ENCODE measurements at regions not wholly inside any gene's neighbourhood (a gene's known extent, or its start where the extent isn't known, plus 50 kb on each side); places are given as distances from the start of the nearest gene placed in this dataset.
A peak's percentile ranks its signal among the peaks of the same experiment; 100 is the strongest.

- no peak for ATAC-seq
- Mint-ChIP-seq H3K9me3 (no peaks in the 10 kb centered on the region), H3K4me1 (no peaks in the 10 kb centered on the region), H3K27ac (no peak overlapping the region), H3K36me3 (ENCODE audit: low read depth) (no peaks in the 10 kb centered on the region), H3K27me3 (ENCODE audit: insufficient read depth, low read depth, poor library complexity) (no peaks in the 10 kb centered on the region), H3K4me3 (no peak overlapping the region)
- no peaks in the 10 kb centered on the region for H3K4me1 ChIP-seq (ENCODE audit: insufficient read depth)
- no peaks in the 10 kb centered on the region for H3F3A ChIP-seq (replicated peaks; ENCODE audit: low read depth)
- H4K20me1 ChIP-seq (replicated peaks; ENCODE audit: insufficient read depth): no peaks in the 10 kb centered on the region
- no peaks in the 10 kb centered on the region for H3K36me3 ChIP-seq (ENCODE audit: insufficient read depth)
- no peak overlapping the region for H3K4me2 ChIP-seq
- TF ChIP-seq ZNF331 (CRISPR knock-in tag; IDR thresholded peaks at IDR 0.05; ENCODE audit: low read depth) (no peak), NANOG (IDR thresholded peaks at IDR 0.05; ENCODE audit: borderline replicate concordance) (no peak), STAT1 (IDR thresholded peaks at IDR 0.05; ENCODE audit: unreplicated experiment) (no peak), REST (IDR thresholded peaks at IDR 0.05; ENCODE audit: unreplicated experiment) (no peak), POLR2AphosphoS5 (IDR thresholded peaks at IDR 0.05; ENCODE audit: low read depth) (no peak), ETS1 (IDR thresholded peaks at IDR 0.05) (no peak), EZH2 (IDR thresholded peaks at IDR 0.05; ENCODE audit: low read depth, unreplicated experiment) (no peak), ZNF114 (CRISPR knock-in tag; IDR thresholded peaks at IDR 0.05) (no peak), CTCF (conservative IDR thresholded peaks at IDR 0.05; ENCODE audit: low read depth in 2 of 2) (no peak), JUNB (IDR thresholded peaks at IDR 0.05; ENCODE audit: unreplicated experiment) (no peak)
- peak overlapping the region; percentile 66; the same call in 1 of the 2 replicates for H2AFZ ChIP-seq
- H3K27me3 ChIP-seq (ENCODE audit: insufficient read depth): no peaks in the 10 kb centered on the region
- no peaks in the 10 kb centered on the region for H3K79me2 ChIP-seq (replicated peaks; ENCODE audit: insufficient read depth)
- no peak for DNase-seq (ENCODE audit: low spot score)
- peaks cover 2% of the 10 kb centered on the region; the same call in 1 of the 2 replicates for H3K9me2 ChIP-seq (ENCODE audit: insufficient read depth)
- H3K4me3 ChIP-seq: no peak overlapping the region
- no peak overlapping the region for H3K27ac ChIP-seq (ENCODE audit: low read depth)
Observed at GRCh38 chr11:87739766-87740165, 435.5 kb downstream of the RAB38 start.

GRCh38 chr11:87739261-87739660 is 436.0 kb downstream of the RAB38 start:
- Histone ChIP-seq H2AFZ (peak overlapping the region; percentile 66; the same call in 1 of the 2 replicates), H4K20me1 (replicated peaks; ENCODE audit: insufficient read depth) (no peaks in the 10 kb centered on the region), H3K9me2 (ENCODE audit: insufficient read depth) (peaks cover 2% of the 10 kb centered on the region; the same call in 1 of the 2 replicates), H3K27me3 (ENCODE audit: insufficient read depth) (no peaks in the 10 kb centered on the region), H3K4me1 (ENCODE audit: insufficient read depth) (no peaks in the 10 kb centered on the region), H3F3A (replicated peaks; ENCODE audit: low read depth) (no peaks in the 10 kb centered on the region), H3K27ac (ENCODE audit: low read depth) (no peak overlapping the region), H3K36me3 (ENCODE audit: insufficient read depth) (no peaks in the 10 kb centered on the region), H3K4me2 (no peak overlapping the region), H3K4me3 (no peak overlapping the region), H3K79me2 (replicated peaks; ENCODE audit: insufficient read depth) (no peaks in the 10 kb centered on the region)
- Mint-ChIP-seq H3K27me3 (ENCODE audit: insufficient read depth, low read depth, poor library complexity) (no peaks in the 10 kb centered on the region), H3K4me3 (no peak overlapping the region), H3K4me1 (no peaks in the 10 kb centered on the region), H3K9me3 (no peaks in the 10 kb centered on the region), H3K36me3 (ENCODE audit: low read depth) (no peaks in the 10 kb centered on the region), H3K27ac (no peak overlapping the region)
- ATAC-seq: no peak
- no peak for DNase-seq (ENCODE audit: low spot score)
- TF ChIP-seq REST (IDR thresholded peaks at IDR 0.05; ENCODE audit: unreplicated experiment): no peak
- TF ChIP-seq CREB1 (CRISPR knock-in tag; IDR thresholded peaks at IDR 0.05; ENCODE audit: low read depth): no peak
- no peak for TF ChIP-seq EZH2phosphoT487 (IDR thresholded peaks at IDR 0.05; ENCODE audit: unreplicated experiment)
- TF ChIP-seq JUNB (IDR thresholded peaks at IDR 0.05; ENCODE audit: unreplicated experiment): no peak
- no peak for TF ChIP-seq ZNF331 (CRISPR knock-in tag; IDR thresholded peaks at IDR 0.05; ENCODE audit: low read depth)
- TF ChIP-seq EZH2 (IDR thresholded peaks at IDR 0.05; ENCODE audit: low read depth, unreplicated experiment): no peak
- TF ChIP-seq NANOG (IDR thresholded peaks at IDR 0.05; ENCODE audit: borderline replicate concordance): no peak
- no peak for TF ChIP-seq POLR2AphosphoS5 (IDR thresholded peaks at IDR 0.05; ENCODE audit: low read depth)
- TF ChIP-seq CTCF (conservative IDR thresholded peaks at IDR 0.05; ENCODE audit: low read depth in 2 of 2): no peak

Measured in GM23338 (cell line).